Stimulated activated memory B cell treated with anti-CD40 and anti-IgM and Interleukin-4, amounts not matched to agents 10 μg/mL and 1 μg/mL and 100 μg/mL, for 72 hours (primary cell): ENCODE measurements at regions not wholly inside any gene's neighbourhood (a gene's known extent, or its start where the extent isn't known, plus 50 kb on each side); places are given as distances from the start of the nearest gene placed in this dataset.

Experiments used
- ATAC-seq: fragments of 150-1000 bp; cut with Tn5 transposase; 2 replicates; pipeline ENCODE4 v1.10.0; 2021
- H3K27ac Mint-ChIP-seq: one replicate; pipeline ENCODE4 v1.8.0; 2022; ENCODE audit warnings: mild to moderate bottlenecking, mixed read lengths
- H3K27me3 Mint-ChIP-seq: one replicate; pipeline ENCODE4 v1.8.0; 2022; ENCODE audit warnings: mixed read lengths
- H3K36me3 Mint-ChIP-seq: one replicate; pipeline ENCODE4 v1.8.0; 2022; ENCODE audit warnings: mixed read lengths
- H3K4me1 Mint-ChIP-seq: one replicate; pipeline ENCODE4 v1.8.0; 2022; ENCODE audit warnings: mixed read lengths
- H3K4me3 Mint-ChIP-seq: one replicate; pipeline ENCODE4 v1.8.0; 2022; ENCODE audit warnings: mild to moderate bottlenecking, moderate library complexity, mixed read lengths
- H3K9me3 Mint-ChIP-seq: one replicate; pipeline ENCODE4 v1.8.0; 2022; ENCODE audit warnings: mixed read lengths

DNA sequence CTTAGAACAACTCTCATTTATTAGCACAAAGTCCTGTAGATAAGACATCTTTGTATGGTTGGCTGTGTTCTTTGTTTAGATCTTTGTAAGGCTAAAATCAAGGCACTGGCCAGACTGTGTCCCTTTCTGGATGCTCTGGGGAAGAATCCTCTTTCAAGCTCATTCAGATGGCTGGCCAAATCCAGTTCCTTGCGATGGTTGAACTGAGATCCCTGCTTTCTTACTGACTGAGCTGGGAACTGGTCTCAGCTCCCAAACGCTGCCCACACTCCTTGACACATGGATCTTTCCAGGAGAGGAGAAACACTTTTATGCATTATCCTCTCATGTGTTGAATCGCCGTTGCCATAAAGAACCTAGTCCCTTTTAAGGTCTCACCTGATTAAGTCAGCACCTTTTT is 586.5 kb upstream of the IGFBP3 start:
- H3K36me3 Mint-ChIP-seq: no peaks in the 10 kb centered on the region
- H3K4me1 Mint-ChIP-seq: no peaks in the 10 kb centered on the region
- peaks cover 16% of the 10 kb centered on the region for H3K9me3 Mint-ChIP-seq
- no peak overlapping the region for H3K4me3 Mint-ChIP-seq
- ATAC-seq: no peak
- no peak overlapping the region for H3K27ac Mint-ChIP-seq
- no peaks in the 10 kb centered on the region for H3K27me3 Mint-ChIP-seq

GRCh38 chr7:46494441-46494840 is 573.4 kb upstream of the IGFBP3 start:
- no peak overlapping the region for H3K4me3 Mint-ChIP-seq
- H3K4me1 Mint-ChIP-seq: no peaks in the 10 kb centered on the region
- H3K27ac Mint-ChIP-seq: no peak overlapping the region
- H3K36me3 Mint-ChIP-seq: no peaks in the 10 kb centered on the region
- no peaks in the 10 kb centered on the region for H3K27me3 Mint-ChIP-seq
- ATAC-seq: no peak
- H3K9me3 Mint-ChIP-seq: peaks cover 11% of the 10 kb centered on the region

DNA sequence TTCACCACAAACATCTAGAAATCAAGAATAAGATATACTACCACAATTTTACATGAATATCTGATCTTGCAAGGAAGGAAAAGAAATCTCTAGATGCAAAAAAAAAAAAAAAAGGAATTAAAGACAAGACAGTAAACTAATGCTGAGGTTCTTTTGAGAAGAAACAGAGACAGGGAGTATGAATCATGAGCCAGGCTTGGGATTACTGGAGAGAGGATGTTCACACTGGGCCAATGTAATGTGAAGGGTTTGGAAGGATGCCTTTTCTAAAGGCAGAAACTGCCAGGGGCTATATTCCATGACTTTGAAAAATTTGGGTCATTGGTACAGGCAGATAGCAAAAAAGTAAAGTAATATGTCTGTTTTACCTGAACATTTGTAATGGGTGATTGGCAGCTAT is 573.0 kb upstream of the IGFBP3 start:
- Mint-ChIP-seq H3K9me3 (peaks cover 11% of the 10 kb centered on the region), H3K36me3 (no peaks in the 10 kb centered on the region), H3K27me3 (no peaks in the 10 kb centered on the region), H3K27ac (no peak overlapping the region), H3K4me3 (no peak overlapping the region), H3K4me1 (no peaks in the 10 kb centered on the region)
- ATAC-seq: no peak

DNA sequence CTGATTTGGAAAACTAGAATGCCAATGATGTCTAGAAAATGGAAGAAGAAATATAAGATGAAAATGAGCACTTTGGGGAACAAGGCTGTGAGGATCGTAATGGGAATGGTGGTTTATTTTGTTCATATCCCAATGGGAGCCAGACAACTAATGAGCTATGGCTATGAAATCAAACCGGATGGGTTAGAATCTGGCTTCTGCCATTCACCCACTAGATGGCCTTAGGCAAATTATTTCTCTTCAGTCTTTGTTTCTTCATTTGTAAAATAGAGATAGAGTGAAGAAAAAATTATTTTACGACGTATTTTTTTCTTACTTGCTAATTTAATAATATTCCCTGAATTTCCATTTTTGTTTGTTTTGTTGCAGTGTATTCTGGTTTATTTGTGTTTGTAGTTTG is 572.1 kb upstream of the IGFBP3 start:
- H3K27ac Mint-ChIP-seq: no peak overlapping the region
- no peaks in the 10 kb centered on the region for H3K36me3 Mint-ChIP-seq
- H3K9me3 Mint-ChIP-seq: peaks cover 10% of the 10 kb centered on the region
- no peak overlapping the region for H3K4me3 Mint-ChIP-seq
- H3K27me3 Mint-ChIP-seq: no peaks in the 10 kb centered on the region
- no peaks in the 10 kb centered on the region for H3K4me1 Mint-ChIP-seq
- ATAC-seq: no peak

DNA sequence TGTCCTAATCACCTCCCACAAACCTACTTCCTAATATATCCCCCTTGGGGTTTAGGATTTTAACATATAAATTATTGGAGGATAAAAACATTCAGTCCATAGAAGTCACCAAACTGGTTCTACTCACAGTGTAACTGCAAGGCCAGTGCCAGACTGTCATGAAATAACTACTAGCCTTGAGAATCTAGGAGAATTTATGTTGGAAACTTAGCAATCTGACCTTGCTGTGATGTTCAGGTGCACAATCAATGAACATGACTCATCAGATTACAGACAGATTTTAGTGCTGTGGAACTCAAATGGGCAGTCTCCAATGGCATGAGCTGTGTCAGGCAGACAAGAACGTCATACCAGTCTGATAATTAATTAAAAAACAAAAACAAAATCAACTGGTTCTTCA is 571.4 kb upstream of the IGFBP3 start:
- ATAC-seq: no peak
- Mint-ChIP-seq H3K27ac (no peak overlapping the region), H3K4me3 (no peak overlapping the region), H3K4me1 (no peaks in the 10 kb centered on the region), H3K9me3 (peaks cover 9% of the 10 kb centered on the region), H3K27me3 (no peaks in the 10 kb centered on the region), H3K36me3 (no peaks in the 10 kb centered on the region)

GRCh38 chr7:46490406-46490805 is 569.3 kb upstream of the IGFBP3 start:
- Mint-ChIP-seq H3K4me3 (no peak overlapping the region), H3K36me3 (no peaks in the 10 kb centered on the region), H3K27ac (no peak overlapping the region), H3K27me3 (no peaks in the 10 kb centered on the region), H3K4me1 (no peaks in the 10 kb centered on the region), H3K9me3 (no peaks in the 10 kb centered on the region)
- ATAC-seq: no peak

DNA sequence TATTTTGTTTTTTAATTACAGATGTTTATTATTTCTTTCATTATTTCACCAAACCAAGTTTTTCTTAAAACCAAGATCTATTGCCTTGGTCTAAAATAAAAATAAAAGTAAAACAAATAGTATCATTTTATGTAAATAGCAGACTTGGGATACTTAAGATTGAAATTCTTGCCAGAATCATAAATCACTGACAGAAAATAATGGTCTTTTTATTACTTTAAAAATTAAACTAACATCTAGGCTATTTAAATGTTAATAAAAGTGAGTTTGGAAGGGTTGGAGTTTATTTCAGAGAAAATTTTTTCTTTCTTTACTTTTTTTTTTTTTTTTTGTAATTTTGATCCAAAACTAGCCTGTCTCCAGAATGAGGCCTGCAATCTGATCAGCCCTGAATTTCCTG is 568.0 kb upstream of the IGFBP3 start:
- Mint-ChIP-seq H3K9me3 (no peaks in the 10 kb centered on the region), H3K27me3 (no peaks in the 10 kb centered on the region), H3K27ac (no peak overlapping the region), H3K4me3 (no peak overlapping the region), H3K4me1 (no peaks in the 10 kb centered on the region), H3K36me3 (no peaks in the 10 kb centered on the region)
- no peak for ATAC-seq

- Mint-ChIP-seq H3K4me3 (no peak overlapping the region), H3K4me1 (no peaks in the 10 kb centered on the region), H3K27me3 (no peaks in the 10 kb centered on the region)
Observed at GRCh38 chr7:46488607-46489006, 567.5 kb upstream of the IGFBP3 start.

GRCh38 chr7:46486256-46487206 is 565.5 kb upstream of the IGFBP3 start:
- peaks cover 3% of the 10 kb centered on the region for H3K9me3 Mint-ChIP-seq

More at GRCh38 chr7:46488607-46489006, 567.5 kb upstream of the IGFBP3 start:
- no peak for ATAC-seq
- Mint-ChIP-seq H3K36me3 (no peaks in the 10 kb centered on the region), H3K9me3 (peaks cover 3% of the 10 kb centered on the region), H3K27ac (no peak overlapping the region)

GRCh38 chr7:46485481-46486065 is 564.5 kb upstream of the IGFBP3 start:
- Mint-ChIP-seq H3K27me3 (no peaks in the 10 kb centered on the region), H3K36me3 (no peaks in the 10 kb centered on the region), H3K9me3 (peaks cover 3% of the 10 kb centered on the region), H3K4me3 (no peak overlapping the region), H3K27ac (no peak overlapping the region), H3K4me1 (no peaks in the 10 kb centered on the region)
- ATAC-seq: no peak

More at GRCh38 chr7:46486256-46487206, 565.5 kb upstream of the IGFBP3 start:
- no peaks in the 10 kb centered on the region for H3K27me3 Mint-ChIP-seq
- H3K36me3 Mint-ChIP-seq: no peaks in the 10 kb centered on the region
- ATAC-seq: no peak
- H3K4me3 Mint-ChIP-seq: no peak overlapping the region
- H3K27ac Mint-ChIP-seq: no peak overlapping the region
- H3K4me1 Mint-ChIP-seq: no peaks in the 10 kb centered on the region

DNA sequence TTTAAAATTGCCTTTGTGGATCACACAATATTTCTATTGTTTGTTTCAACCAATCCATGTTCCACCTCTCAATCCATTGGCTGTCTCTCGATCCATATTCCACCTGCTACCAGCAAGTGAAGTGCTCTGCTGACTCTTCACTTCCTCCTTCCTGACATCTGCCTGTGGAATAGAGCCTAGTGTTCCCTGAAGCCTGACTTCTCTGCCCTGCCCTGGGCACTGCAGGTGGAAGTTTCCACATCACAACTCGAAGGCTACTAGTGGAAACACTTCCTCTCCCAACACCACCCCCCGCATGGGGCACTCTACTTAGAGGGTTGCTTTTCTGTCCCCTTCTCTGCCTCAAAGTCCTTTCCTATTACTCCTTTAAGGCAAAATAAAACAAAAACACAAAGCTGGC is 563.8 kb upstream of the IGFBP3 start:
- H3K27me3 Mint-ChIP-seq: no peaks in the 10 kb centered on the region
- H3K4me3 Mint-ChIP-seq: no peak overlapping the region
- no peak for ATAC-seq
- no peaks in the 10 kb centered on the region for H3K36me3 Mint-ChIP-seq
- H3K9me3 Mint-ChIP-seq: peaks cover 3% of the 10 kb centered on the region
- H3K27ac Mint-ChIP-seq: no peak overlapping the region
- no peaks in the 10 kb centered on the region for H3K4me1 Mint-ChIP-seq

- no peak for ATAC-seq
- H3K9me3 Mint-ChIP-seq: peaks cover 6% of the 10 kb centered on the region
- H3K36me3 Mint-ChIP-seq: no peaks in the 10 kb centered on the region
- no peaks in the 10 kb centered on the region for H3K27me3 Mint-ChIP-seq
- H3K4me1 Mint-ChIP-seq: no peaks in the 10 kb centered on the region
- H3K27ac Mint-ChIP-seq: no peak overlapping the region
- no peak overlapping the region for H3K4me3 Mint-ChIP-seq
Observed at GRCh38 chr7:46480619-46481018, 559.5 kb upstream of the IGFBP3 start.

DNA sequence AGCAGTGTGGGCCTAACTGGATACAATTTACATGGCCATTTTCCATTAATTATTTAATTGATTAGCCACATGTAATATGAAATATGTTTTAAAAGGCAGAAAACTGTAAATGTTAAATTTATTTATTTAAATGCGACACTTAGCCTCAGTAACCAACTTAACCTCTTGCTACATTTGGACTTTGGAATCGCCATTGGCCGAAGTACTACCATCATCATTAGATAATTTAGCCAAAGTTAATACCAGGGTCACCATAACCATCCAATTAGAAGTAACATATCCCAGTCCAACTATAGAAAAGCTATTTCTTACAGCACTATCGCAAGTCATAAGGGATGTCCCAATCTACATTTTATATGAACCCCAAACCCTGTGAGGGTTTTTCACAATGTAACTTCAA is 558.6 kb upstream of the IGFBP3 start:
- Mint-ChIP-seq H3K9me3 (peaks cover 11% of the 10 kb centered on the region), H3K4me1 (no peaks in the 10 kb centered on the region), H3K36me3 (no peaks in the 10 kb centered on the region), H3K4me3 (no peak overlapping the region), H3K27me3 (no peaks in the 10 kb centered on the region), H3K27ac (no peak overlapping the region)
- ATAC-seq: no peak

DNA sequence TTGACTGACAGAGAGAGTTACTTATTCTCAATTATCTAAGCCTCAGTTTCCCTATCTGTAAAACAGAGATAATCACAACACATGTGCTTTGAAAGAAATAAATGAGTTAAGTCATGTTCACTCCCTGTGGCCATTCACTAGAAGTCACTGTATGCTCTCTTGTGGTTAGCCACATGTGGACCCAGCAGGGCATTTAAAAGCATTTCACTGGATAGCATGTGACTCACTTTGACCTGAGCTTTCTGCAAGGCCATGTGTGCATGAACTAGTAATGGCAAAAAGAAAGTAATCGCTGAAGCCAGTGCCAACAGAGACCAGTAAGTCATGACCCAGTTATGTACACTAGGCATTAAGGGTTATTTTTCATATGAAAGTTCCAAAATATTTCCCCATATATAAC is 557.0 kb upstream of the IGFBP3 start:
- Mint-ChIP-seq H3K4me3 (no peak overlapping the region), H3K4me1 (no peaks in the 10 kb centered on the region), H3K27ac (no peak overlapping the region), H3K27me3 (no peaks in the 10 kb centered on the region), H3K36me3 (no peaks in the 10 kb centered on the region), H3K9me3 (peaks cover 12% of the 10 kb centered on the region)
- no peak for ATAC-seq

GRCh38 chr7:46468753-46469356 is 547.8 kb upstream of the IGFBP3 start:
- H3K9me3 Mint-ChIP-seq: peaks cover 32% of the 10 kb centered on the region
- no peaks in the 10 kb centered on the region for H3K4me1 Mint-ChIP-seq
- H3K27me3 Mint-ChIP-seq: no peaks in the 10 kb centered on the region
- no peak overlapping the region for H3K27ac Mint-ChIP-seq
- H3K4me3 Mint-ChIP-seq: no peak overlapping the region
- H3K36me3 Mint-ChIP-seq: no peaks in the 10 kb centered on the region
- no peak for ATAC-seq

DNA sequence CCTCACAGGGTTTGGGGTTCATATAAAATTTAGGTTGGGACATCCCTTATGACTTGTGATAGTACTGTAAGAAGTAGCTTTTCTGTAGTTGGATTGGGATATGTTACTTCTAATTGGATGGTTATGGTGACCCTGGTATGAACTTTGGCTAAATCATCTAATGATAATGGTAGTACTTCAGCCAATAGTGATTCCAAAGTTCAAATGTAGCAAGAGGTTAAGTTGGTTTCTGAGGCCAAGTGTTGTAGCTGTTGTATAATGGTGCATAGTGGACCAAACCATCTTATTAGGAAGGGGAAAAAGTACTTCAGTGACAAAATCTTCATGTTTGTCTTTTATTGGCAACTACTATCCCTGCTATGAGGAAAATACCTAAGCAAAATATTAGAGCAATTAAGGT is 542.1 kb upstream of the IGFBP3 start:
- no peak overlapping the region for H3K27ac Mint-ChIP-seq
- no peak for ATAC-seq
- no peaks in the 10 kb centered on the region for H3K4me1 Mint-ChIP-seq
- no peak overlapping the region for H3K4me3 Mint-ChIP-seq
- no peaks in the 10 kb centered on the region for H3K36me3 Mint-ChIP-seq
- no peaks in the 10 kb centered on the region for H3K27me3 Mint-ChIP-seq
- peaks cover 20% of the 10 kb centered on the region for H3K9me3 Mint-ChIP-seq
